Dermis blood vessel endothelial cell (primary cell): ENCODE measurements at regions not wholly inside any gene's neighbourhood (a gene's known extent, or its start where the extent isn't known, plus 50 kb on each side); places are given as distances from the start of the nearest gene placed in this dataset.

Experiments used
- DNase-seq: peaks from one replicate; pipeline ENCODE4 v3.0.0; 2010

DNA sequence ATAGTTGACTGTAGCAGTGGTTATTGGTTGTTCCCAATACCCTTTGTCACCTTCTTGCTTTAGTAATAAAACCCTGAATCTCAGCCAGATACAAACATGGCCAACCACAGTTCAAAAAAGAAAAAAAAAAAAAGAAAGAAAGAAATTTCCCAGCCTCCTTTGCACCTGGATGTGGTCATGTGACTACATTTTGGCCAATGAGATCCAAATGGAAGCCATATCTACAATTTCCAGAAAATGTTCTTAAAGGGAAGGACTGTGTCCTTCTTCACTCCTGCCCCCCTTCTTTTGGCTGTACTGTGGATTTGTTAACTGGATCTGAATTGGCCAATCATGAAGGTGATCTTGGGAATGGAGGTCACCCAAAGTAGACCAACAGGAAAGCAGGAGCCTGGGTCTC is 141.9 kb downstream of the SOX9 start:
- no peak for DNase-seq

DNA sequence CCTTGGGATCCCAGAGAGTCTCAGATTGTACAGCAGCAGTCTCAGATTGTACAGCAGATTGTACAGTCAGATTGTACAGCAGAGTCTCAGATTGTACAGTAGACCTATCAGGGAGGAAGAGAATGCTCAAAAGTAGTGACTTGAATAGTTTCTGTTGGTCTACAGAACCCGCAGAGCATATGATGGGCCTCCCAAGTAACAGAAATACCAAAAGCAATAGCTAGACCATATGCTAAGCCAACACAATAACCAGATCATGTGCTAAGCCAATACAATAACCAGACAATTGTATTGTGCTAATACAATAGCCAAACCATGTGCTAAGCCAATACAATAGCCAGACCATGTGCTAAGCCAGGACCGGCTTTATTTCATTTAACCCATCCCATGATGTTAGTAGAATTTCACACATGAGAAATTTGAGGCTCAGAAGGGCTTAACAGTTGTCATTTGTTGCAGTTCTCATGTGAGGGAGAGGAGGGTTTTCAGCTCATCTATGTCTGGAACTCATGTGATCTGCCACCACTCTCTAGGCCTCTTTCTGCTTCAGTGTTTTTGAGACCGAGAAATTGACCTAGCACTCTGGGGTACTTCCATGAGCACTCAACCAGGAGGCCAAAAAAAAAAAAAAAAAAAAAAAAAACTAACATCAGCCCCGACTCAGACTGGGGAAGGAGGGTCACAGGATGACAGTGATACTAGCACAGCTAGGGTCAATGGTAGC is 144.0 kb downstream of the SOX9 start:
- DNase-seq = no peak

DNA sequence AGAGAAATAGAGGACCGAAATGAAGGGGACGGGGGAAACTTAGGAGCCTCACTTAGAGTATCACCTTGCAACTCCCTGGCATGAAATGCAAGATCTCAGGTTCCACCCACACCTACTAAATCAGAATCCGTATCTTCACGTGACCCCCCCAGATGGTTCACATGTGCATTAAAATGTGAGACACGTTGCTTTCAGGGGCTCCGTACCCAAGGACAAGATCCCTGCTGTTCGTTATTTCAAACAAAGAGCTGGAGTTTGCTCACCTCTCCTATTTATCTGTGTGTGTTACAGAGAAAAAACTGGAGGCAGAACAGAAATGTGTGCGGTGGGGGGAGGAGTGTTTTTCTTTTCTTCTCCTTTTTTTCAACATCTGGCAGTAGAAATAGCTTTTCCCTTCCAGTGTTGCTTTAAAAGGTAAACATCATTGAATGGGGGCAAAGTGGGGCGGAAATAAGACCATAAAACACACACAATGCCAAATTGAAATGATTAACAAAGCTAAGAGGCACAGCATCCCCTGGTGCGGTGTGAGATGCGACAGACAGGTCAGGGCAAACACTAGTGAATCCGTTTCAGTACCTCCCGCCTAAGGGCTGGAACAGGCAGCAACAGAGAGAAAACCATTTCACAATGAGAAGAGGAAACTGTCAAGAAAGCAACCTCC is 145.4 kb downstream of the SOX9 start:
- no peak for DNase-seq

DNA sequence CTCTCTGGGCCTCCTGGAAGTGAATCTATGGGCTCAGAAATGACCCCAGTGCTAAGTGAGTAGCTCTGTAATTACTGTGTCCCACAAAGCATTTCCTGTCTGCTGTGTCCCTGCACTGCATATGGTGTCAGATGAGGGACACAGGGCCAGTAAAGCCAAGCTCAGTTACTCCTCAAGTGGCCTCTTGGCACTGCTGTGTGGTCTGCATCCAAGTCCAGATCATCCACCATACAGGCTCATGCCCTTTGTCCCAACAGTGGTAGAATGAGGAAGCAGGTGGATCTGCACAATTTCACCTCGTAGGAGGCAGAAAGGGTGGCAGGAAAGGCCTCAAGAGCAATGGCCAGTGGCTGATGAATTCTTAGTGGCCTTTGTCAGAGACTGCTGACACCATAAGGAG is 146.8 kb downstream of the SOX9 start:
- DNase-seq = no peak

DNA sequence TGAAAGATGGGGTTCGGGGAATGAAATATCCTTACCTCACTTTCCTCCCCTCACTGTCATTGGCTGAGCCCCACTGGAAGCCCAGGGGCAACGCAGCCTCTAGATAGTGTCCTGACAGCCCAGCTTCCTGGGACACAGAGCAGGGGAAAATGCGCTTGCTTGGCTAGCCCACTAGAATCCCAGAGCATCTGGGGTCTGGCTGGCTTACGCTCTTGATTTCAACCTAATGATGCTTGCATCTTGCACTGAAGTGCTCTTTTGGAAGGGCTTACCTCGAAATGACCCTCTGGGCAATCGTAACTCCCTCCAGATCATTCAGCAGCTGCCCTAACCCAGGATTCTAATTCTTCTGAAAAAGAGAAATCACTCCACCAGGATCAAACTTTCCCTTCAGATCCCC is 147.6 kb downstream of the SOX9 start:
- DNase-seq = no peak

DNA sequence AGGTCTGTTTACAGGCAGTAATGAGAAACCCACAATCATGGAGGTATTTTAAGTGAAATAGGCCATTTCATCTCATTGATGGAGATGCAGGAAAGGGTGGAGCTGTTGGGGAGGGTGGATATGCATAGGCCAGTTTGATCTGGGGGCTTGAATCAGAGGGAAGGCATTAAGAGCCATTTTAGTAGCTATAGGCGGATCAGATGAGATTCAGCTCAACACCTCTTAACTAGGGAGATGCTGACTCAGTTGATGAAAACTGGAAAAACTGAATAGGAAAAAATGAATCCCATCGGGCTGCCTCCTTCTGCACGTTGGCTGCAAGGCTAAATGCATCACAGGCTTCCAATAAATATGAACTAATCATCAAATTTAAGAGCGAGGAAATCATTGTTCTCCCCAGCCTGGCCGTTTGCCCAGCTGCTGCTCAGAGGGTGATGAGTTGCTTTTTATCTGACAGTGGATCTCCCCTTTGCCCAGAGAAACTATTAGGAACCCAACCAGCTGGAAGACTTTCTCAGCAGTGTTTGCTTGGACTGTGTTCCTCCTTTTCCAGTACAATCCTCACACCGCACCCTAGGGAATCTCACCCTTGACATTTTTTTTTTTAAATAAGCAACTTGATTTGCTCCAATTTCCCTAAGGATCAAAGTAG is 149.6 kb downstream of the SOX9 start:
- no peak for DNase-seq

DNA sequence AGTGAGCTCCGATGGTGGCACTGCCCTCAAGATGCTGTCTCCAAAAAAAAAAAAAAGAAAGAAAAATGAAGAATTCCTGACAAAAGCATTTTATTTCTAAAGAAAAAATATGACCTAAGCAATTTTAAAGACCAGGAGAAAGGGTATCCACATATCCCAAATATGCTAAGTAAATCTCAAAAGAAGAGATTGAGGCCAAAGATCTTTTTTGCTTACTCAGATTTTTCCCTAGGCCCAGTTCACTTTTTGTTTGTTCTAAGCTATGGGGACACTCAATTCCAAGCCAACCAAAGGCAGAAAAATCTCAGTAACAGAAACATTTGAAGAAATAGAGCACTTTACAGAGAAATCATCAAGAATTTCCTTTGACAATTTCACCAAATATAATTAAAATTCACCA is 150.8 kb downstream of the SOX9 start:
- DNase-seq = no peak

DNA sequence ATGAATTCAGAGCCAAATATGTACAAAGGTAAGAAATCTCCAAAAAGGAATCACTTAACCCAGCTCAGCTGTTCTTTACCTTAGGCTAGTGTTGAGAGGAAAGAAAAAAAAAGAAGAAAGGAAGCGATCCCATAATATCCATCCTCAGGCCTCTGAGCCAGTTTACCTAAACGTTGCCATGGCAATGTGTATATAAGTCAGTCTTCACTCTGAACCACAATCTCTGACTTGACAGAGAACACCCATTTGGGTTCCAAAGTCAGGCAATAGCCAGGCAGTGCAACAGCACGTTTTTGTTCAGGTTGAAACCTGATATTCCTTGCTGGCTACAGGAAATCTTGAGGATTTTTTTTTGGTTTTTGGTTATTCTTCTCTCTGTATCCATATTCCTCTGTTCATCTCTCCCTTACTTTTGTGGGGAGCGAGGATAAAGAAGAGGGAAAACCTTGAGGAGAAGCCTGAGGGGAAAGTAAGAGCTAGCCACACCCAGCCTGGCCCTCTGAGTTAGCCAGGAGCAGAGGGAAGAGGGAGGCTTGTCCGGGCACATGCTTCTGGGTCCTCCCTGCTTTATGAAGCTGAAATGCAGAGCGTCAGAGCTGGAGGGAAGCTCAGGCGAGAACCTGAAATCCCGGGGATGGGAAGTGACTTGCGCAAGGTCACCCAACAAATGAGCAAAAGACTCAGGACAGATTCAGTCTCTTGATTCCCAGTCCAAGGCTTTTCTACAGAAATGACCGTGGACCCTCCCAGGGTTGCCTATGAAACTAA is 152.7 kb downstream of the SOX9 start:
- no peak for DNase-seq

DNA sequence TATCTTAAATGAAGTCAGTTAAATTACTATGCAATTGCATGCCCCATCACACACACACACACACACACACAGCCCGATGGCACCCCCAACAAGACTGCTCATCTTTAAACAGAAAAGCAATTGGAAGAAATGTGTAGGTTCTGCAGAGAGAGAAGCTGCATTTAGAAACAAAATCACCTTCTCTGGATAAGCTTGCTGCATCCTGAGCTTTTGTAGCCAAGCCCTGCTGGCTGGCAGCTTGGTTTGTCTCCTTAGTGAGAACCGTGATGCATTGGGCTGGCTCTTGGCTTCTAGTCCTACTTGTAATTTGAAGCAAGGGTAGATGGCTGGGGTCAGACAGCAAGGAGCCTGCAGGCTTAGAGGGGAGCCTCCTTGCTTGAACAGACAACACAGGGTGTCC is 153.8 kb downstream of the SOX9 start:
- DNase-seq = no peak

DNA sequence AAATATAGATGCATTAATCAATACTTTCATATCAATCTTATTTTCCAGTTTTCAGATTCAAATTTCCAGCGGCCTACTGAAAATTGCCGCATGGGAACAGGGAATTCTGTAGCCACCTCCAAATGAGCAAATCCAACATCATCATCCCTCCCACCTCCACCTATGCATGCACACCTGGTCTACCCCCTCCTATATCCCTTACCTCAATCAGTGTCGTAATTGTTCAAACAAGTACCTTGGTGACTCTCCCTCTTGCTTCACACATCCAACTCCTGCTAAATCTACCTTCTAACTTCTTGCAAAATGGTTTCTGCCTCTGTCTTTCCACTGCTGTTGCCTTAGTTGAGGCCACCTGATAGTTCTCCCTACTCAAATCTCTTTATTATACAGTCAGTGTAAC is 160.1 kb downstream of the SOX9 start:
- no peak for DNase-seq

DNA sequence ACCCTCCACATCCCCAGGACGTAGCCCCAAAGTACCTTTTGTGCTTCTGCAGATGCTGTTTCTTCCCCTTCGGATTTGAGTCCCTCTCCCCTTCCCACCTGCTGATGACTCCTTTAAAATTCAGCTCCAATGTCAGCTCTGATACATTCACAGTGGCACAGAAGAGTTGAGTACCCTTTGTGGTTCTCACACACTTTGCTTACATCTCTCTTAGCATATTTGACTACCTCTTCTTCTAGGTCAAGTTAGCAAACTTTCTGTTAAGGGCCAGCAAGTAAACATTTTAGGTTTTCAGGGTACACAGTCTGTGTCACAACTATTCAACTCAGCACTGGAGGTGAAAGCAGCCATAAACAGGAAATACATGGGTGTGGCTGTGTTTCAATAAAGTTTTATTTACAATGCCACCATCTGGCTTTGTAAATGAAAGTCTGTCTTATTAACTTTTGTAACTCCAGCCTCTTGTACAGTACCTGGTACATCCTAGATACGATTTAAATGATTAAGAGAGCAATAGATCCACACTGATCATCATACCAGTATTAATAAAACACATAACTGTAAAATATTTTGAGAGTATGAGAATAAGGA is 161.7 kb downstream of the SOX9 start:
- DNase-seq = no peak

DNA sequence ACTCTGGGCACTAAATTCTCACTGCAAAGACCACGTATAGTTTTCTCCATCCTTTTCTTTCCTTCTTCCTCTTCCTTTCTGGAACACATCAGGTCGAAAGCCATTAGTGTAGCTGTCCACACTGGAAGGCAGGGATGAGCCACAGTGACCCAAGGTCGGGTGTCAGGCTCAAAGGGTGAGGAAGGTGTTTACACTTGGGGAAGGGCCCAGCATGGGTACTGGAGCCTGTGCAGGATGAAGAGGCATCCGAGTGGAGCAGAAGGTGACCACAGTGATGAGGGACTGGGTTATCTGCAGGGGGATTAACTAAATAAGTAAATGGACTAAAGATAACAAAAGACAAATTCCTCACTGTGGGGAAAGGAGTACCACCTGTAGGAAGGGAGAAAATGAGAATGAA is 164.0 kb downstream of the SOX9 start:
- DNase-seq = no peak

DNA sequence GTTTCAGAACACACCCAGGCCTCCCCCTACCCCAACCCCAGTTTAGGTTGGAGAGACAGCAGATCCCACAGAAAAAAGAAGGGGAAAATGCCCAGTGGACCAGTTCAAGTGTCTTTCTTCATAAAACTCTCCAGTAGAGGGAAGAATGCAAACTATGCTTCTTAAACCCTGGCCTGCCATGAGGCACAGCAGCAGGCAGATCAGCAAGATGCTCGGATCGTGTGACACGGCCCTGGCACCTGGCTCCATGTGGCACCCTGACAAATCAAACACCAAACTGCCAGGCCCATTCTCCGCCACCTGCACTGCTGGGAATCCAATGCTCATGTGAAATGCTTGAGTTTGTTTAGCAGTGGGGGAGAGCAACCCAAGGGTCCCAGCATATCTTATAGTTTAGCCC is 166.8 kb downstream of the SOX9 start:
- no peak for DNase-seq

DNA sequence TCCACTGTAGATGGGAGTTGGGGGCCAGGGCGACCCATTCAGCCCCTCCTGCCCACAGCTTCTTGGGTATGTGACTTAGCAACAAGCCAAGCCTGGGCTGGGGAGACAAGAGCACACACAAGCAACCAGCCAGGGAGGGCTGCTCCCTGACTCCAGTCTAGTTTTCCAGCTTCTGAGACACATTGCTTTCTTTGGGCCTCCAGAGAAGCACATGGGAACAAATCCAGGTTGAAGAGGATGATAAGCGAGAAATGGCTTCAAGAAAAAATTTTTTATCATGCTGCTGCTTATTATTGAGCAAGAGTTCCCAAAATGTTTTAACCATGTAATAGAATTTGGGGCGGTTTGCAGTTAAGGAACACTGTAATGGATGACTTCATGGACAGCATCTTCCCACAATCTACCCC is 173.7 kb downstream of the SOX9 start:
- no peak for DNase-seq

DNA sequence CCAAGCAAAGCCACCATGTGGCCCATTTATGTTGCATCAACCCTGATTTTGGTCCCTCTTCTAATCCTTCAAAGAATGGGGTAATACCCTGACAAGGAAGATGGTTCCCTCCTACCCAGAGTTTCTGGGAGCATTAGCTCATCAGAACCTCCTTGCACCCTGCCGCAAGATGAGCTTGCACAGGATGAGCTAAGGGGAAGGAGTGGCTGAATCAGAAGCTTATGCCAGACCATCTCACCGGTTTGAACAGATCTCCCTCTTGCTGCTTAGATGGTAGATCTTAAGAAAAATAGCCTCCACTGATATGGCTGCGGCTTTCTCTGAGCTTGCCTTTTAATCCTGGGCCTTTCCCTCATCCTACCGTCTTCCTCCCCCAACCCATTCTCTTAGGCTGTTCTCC is 175.1 kb downstream of the SOX9 start:
- no peak for DNase-seq

DNA sequence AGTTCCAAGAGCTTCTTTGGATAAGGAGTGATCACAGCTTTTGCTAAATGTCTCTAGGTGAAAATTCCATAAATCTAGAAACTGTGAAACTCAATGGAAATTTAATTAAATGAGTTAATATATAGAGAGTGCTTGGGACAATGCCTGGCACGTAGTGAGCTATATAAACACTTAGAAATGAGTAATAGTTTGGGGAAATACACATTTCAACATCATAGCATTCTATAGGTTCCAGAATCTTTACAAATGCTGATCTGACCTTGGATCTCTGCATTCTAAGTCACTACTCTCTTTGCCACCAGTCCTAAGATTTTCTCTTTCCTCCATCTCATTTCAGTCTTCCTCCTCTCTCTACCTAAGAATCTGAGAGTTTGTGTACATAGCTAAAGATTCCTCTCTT is 175.6 kb downstream of the SOX9 start:
- DNase-seq = no peak

DNA sequence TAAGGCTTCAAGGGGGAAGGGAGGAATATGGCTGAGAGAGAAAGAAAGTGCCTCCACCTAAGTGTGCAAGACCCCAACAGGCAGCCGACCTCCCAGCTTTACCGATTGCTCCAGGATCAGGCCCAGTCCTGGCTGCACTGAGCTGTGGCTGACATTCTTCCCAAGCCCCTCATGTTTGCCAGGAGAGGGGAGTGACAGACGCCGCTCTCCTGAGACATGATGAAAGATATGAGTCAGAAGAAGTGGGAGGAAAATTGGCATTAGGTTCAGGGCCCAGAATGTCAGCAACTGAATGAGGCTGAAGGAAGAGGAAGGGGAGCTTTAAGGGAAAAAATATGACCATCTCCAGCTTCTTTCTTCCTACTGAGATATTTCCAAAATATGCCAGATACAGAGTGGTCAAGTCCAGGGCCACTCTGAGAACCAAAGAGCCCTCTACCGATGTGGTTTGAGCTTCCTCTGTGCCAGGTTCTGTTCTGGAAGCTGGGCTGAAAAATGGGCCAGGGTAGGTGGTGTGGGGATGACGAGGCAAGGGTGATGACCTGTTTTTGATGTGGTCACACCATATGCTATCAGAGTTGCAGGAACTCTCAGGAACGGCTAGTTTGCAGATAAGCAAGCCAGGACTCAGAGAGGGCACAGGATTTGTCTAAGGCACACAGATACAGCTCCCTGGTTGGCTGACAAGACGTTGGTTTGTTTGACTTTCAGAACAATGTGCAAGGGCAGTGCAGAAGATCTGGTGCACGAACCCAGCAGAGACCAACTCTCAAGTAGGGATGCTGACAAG is 176.7 kb downstream of the SOX9 start:
- DNase-seq = no peak

DNA sequence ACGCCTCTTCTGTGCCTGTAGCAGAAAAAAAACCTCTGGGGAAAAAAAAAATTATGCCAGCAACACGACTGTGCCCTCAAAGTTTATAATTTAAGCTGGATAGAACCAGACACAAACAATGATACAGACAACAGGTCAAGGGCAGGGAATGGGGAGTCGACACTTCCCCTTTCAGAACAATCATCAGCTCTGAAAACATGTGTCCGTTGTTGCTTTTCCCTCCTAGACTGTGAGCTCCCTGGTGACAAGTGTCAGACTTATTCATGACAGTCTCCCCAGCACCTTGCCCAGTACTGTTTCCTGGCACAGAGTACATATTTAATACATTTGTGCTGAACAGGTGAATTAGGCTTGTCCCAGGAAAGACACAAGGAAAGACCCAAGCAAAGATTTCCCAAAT is 178.3 kb downstream of the SOX9 start:
- no peak for DNase-seq

DNA sequence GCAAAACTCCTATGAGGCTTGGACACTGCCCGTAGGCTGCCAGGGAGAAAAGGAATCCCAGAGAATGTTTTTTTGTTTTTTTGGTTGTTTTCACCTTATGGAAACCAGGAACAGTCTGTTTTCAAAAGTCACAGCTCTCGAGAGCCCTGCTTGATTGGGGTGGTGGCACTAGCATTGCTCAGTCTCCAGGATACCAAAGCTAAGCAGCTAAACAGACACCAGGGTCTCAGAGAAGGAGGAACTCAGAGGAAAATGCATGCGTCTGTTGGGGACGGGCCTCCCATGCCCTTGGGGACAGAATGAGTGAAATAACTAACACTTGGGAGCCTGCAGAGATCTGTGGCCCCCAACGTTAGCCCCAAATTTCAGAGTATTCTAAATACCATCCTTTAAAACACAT is 178.8 kb downstream of the SOX9 start:
- no peak for DNase-seq

DNA sequence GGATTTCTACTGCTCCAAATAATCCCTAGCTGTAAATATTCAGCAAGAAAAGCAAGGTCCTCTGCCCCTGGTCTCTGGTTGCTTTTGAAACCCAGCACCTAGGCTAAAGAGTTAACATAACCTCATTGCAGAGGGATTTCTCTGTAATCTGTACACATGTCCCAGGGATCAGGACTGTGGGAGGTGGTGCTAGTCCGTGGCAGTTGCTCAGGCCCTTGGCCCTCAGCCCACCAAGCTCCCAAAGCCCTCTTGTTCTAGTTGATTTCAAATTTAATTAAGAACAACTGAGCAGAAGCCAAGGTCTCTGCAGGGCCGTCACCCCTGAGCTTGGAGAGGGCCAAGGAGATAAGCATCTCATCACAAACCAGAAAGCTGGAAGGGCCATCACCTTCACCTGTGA is 181.1 kb downstream of the SOX9 start:
- DNase-seq = no peak

DNA sequence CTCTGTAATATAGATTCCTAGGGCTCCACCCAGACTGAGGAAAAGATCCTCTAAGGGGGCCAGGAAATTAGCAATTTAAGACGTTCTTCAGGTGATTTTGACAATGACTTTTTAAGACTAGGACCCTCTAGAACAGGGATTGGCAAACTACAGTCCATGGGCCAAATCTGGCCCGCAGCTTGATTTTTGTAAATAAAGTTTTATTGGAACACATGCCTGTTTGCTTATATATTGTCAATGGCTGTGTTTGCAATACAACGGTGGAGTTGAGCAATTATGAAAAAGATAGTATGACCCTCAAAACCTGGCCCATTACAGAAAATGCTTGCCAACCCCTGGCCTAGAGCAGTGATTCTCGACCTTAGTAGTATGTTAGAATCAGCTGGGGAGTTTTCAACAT is 181.9 kb downstream of the SOX9 start:
- DNase-seq = no peak
